Activated CD4-positive, CD25-positive, alpha-beta regulatory T cell treated with anti-CD3 and anti-CD28 coated beads, Interleukin-2, amount 50 U/mL, for 24 hours (primary cell): ENCODE measurements at regions not wholly inside any gene's neighbourhood (a gene's known extent, or its start where the extent isn't known, plus 50 kb on each side); places are given as distances from the start of the nearest gene placed in this dataset.

Experiments used
- ATAC-seq, 2 donors: fragments of 150-1000 bp; cut with Tn5 transposase; one replicate each; pipeline ENCODE4 v1.10.0; 2021; ENCODE audit warnings: mild to moderate bottlenecking in 1 of 2, moderate library complexity in 1 of 2

- ATAC-seq = no peak
These were observed 374.3 kb downstream of the SLC4A3 start for GRCh38 chr2:220001751-220002150.

- no peak for ATAC-seq
These were observed 374.8 kb downstream of the SLC4A3 start for GRCh38 chr2:220002251-220002650.

GRCh38 chr2:220002699-220003098, 375.3 kb downstream of the SLC4A3 start:
- no peak for ATAC-seq

GRCh38 chr2:220005362-220005761, 377.9 kb downstream of the SLC4A3 start:
- ATAC-seq = no peak

GRCh38 chr2:220006152-220006621, 378.8 kb downstream of the SLC4A3 start:
- no peak for ATAC-seq

GRCh38 chr2:220011859-220012258, 384.4 kb downstream of the SLC4A3 start:
- ATAC-seq = no peak

GRCh38 chr2:220014961-220015360, 387.5 kb downstream of the SLC4A3 start:
- ATAC-seq = no peak

- no peak for ATAC-seq
These were observed 388.1 kb downstream of the SLC4A3 start for GRCh38 chr2:220015576-220015975.

GRCh38 chr2:220025207-220025606, 397.8 kb downstream of the SLC4A3 start:
- ATAC-seq = no peak

GRCh38 chr2:220029013-220029412, 401.6 kb downstream of the SLC4A3 start:
- ATAC-seq = no peak

GRCh38 chr2:220033546-220033945, 406.1 kb downstream of the SLC4A3 start:
- ATAC-seq = no peak

GRCh38 chr2:220034426-220035130, 407.1 kb downstream of the SLC4A3 start:
- no peak for ATAC-seq

- no peak for ATAC-seq
These were observed 409.0 kb downstream of the SLC4A3 start for GRCh38 chr2:220036431-220036830.

GRCh38 chr2:220040346-220040745, 412.9 kb downstream of the SLC4A3 start:
- no peak for ATAC-seq

GRCh38 chr2:220041447-220041846, 414.0 kb downstream of the SLC4A3 start:
- ATAC-seq = no peak

- ATAC-seq = no peak
These were observed 415.9 kb downstream of the SLC4A3 start for GRCh38 chr2:220043155-220043989.

GRCh38 chr2:220043990-220044335, 416.5 kb downstream of the SLC4A3 start:
- ATAC-seq = no peak

- ATAC-seq = no peak
These were observed 417.0 kb downstream of the SLC4A3 start for GRCh38 chr2:220044383-220044782.

- no peak for ATAC-seq
These were observed 419.1 kb downstream of the SLC4A3 start for GRCh38 chr2:220046507-220046906.

GRCh38 chr2:220051716-220052115, 424.3 kb downstream of the SLC4A3 start:
- ATAC-seq = no peak

- no peak for ATAC-seq
These were observed 426.5 kb downstream of the SLC4A3 start for GRCh38 chr2:220053919-220054318.

- no peak for ATAC-seq
These were observed 430.0 kb downstream of the SLC4A3 start for GRCh38 chr2:220057391-220057790.

GRCh38 chr2:220057916-220058315, 430.5 kb downstream of the SLC4A3 start:
- ATAC-seq = no peak
